IPS DF 4.7 (cell line): ENCODE measurements at regions not wholly inside any gene's neighbourhood (a gene's known extent, or its start where the extent isn't known, plus 50 kb on each side); places are given as distances from the start of the nearest gene placed in this dataset.

Experiments used
- DNase-seq: peaks from one replicate; pipeline ENCODE4 v3.0.0-alpha.2; 2013; ENCODE audit warnings: low spot score; ENCODE audit errors: extremely low read depth

GRCh38 chrX:139125916-139126315 lies 404.6 kb upstream of the F9 start:
- no peak for DNase-seq

- no peak for DNase-seq
Observed at GRCh38 chrX:139121616-139122286, 408.8 kb upstream of the F9 start.

- no peak for DNase-seq
Observed at GRCh38 chrX:139120760-139121159, 409.2 kb upstream of the FGF13 start.

- DNase-seq: no peak
Observed at GRCh38 chrX:139113708-139114107, 402.2 kb upstream of the FGF13 start.

- DNase-seq: no peak
Observed at GRCh38 chrX:139112432-139112831, 400.9 kb upstream of the FGF13 start.

- DNase-seq: no peak
Observed at GRCh38 chrX:139106069-139106468, 394.6 kb upstream of the FGF13 start.

GRCh38 chrX:139094671-139095592 lies 383.4 kb upstream of the FGF13 start:
- no peak for DNase-seq

GRCh38 chrX:139093201-139093600 lies 381.7 kb upstream of the FGF13 start:
- no peak for DNase-seq

- no peak for DNase-seq
Observed at GRCh38 chrX:139091878-139092277, 380.4 kb upstream of the FGF13 start.

- no peak for DNase-seq
Observed at GRCh38 chrX:139091066-139091465, 379.5 kb upstream of the FGF13 start.

- DNase-seq: no peak
Observed at GRCh38 chrX:139086246-139086645, 374.7 kb upstream of the FGF13 start.

- no peak for DNase-seq
Observed at GRCh38 chrX:139085404-139085803, 373.9 kb upstream of the FGF13 start.

- no peak for DNase-seq
Observed at GRCh38 chrX:139083191-139083590, 371.7 kb upstream of the FGF13 start.

- DNase-seq: no peak
Observed at GRCh38 chrX:139081965-139082364, 370.4 kb upstream of the FGF13 start.

GRCh38 chrX:139079789-139080188 lies 368.3 kb upstream of the FGF13 start:
- no peak for DNase-seq

- DNase-seq: no peak
Observed at GRCh38 chrX:139078761-139079280, 367.3 kb upstream of the FGF13 start.

- no peak for DNase-seq
Observed at GRCh38 chrX:139078342-139078741, 366.8 kb upstream of the FGF13 start.

- no peak for DNase-seq
Observed at GRCh38 chrX:139077281-139078250, 366.0 kb upstream of the FGF13 start.

GRCh38 chrX:139063364-139063763 lies 351.8 kb upstream of the FGF13 start:
- DNase-seq: no peak

- no peak for DNase-seq
Observed at GRCh38 chrX:139058831-139059495, 347.4 kb upstream of the FGF13 start.

- DNase-seq: no peak
Observed at GRCh38 chrX:139052461-139052860, 340.9 kb upstream of the FGF13 start.
